ENCODE measurements at regions not wholly inside any gene's neighbourhood (a gene's known extent, or its start where the extent isn't known, plus 50 kb on each side); places are given as distances from the start of the nearest gene placed in this dataset.
"Not testable (repeated sequence)": the region's sequence is repeated elsewhere in the genome, so short reads cannot be mapped to it uniquely, and the experiment has no call there.

DNA sequence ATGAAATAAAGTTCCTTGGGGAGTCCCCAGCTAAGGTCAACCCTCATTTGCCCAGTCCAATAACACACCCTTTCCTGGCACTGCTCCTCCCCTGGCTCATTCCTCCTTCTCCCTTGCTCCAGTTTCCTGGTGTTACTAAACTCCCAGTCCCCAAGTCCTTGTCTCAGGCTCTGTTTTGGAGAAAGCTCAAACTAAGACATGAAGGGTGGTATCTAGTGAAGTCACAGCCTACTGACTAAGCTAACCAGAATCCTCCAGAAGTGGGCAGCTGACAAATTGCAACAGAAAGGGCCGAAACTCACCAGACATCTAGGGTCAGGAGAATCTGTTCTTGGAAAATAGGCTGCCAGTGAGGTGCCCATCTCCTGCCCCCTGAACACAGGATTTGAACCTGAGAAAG is 118.7 kb upstream of the NEK6 start:
- no peaks in the 10 kb centered on the region for H3K4me1 ChIP-seq (ENCODE audit: control insufficient read depth in 1 of 2, insufficient read depth in 1 of 2, low read depth in 1 of 2, low read length in 1 of 2)
- H3K4me3 ChIP-seq (ENCODE audit: low read depth in 1 of 2, low read length in 1 of 2) = no peak overlapping the region
- H3K36me3 ChIP-seq = no peaks in the 10 kb centered on the region
- no peaks in the 10 kb centered on the region for H3K9me3 ChIP-seq
- TF ChIP-seq, protein P1, sequence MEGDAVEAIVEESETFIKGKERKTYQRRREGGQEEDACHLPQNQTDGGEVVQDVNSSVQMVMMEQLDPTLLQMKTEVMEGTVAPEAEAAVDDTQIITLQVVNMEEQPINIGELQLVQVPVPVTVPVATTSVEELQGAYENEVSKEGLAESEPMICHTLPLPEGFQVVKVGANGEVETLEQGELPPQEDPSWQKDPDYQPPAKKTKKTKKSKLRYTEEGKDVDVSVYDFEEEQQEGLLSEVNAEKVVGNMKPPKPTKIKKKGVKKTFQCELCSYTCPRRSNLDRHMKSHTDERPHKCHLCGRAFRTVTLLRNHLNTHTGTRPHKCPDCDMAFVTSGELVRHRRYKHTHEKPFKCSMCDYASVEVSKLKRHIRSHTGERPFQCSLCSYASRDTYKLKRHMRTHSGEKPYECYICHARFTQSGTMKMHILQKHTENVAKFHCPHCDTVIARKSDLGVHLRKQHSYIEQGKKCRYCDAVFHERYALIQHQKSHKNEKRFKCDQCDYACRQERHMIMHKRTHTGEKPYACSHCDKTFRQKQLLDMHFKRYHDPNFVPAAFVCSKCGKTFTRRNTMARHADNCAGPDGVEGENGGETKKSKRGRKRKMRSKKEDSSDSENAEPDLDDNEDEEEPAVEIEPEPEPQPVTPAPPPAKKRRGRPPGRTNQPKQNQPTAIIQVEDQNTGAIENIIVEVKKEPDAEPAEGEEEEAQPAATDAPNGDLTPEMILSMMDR (IDR thresholded peaks at IDR 0.05) = no peak
- no peak overlapping the region for H3K27ac ChIP-seq
- peaks cover 5% of the 10 kb centered on the region for H3K27me3 ChIP-seq

- H3K27me3 ChIP-seq = peaks cover 5% of the 10 kb centered on the region
- H3K4me1 ChIP-seq (ENCODE audit: control insufficient read depth in 1 of 2, insufficient read depth in 1 of 2, low read depth in 1 of 2, low read length in 1 of 2) = peaks cover 0 to 2% of the 10 kb centered on the region in 2 experiments
- TF ChIP-seq, protein P1 (IDR thresholded peaks at IDR 0.05) = no peak
- H3K4me3 ChIP-seq (ENCODE audit: low read depth in 1 of 2, low read length in 1 of 2) = no peak overlapping the region
- H3K36me3 ChIP-seq = no peaks in the 10 kb centered on the region
- H3K27ac ChIP-seq = no peak overlapping the region
- no peaks in the 10 kb centered on the region for H3K9me3 ChIP-seq
Measured at GRCh38 chr9:124140941-124141568, 116.7 kb upstream of the NEK6 start.

DNA sequence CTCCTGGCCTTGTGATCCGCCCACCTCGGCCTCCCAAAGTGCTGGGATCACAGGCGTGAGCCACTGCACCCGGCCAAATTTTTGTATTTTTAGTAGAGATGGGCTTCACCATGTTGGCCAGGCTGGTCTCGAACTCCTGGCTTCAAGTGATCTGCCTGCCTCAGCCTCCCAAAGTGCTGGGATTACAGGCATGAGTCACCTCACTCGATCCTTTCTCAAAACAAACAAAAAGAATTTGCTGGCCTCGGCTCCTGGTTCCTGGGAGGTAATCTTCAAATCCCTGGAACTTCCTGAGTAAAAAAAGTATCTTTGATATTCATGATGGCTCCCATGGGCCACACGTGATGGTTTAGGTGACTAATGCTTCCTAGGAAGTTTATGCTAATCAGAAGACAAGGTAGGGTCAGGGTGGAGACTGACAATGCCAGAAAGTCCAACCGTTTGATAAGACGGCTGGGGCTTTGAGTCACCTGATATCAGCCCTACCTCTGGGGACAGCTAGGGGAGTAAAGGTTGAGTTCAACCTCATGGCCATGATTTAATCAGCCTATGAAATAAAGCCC is 113.1 kb upstream of the NEK6 start:
- not testable (repeated sequence) for H3K9me3 ChIP-seq; H3K27ac ChIP-seq; H3K4me3 ChIP-seq (ENCODE audit: low read depth in 1 of 2, low read length in 1 of 2); H3K27me3 ChIP-seq; H3K36me3 ChIP-seq; H3K4me1 ChIP-seq (ENCODE audit: control insufficient read depth in 1 of 2, insufficient read depth in 1 of 2, low read depth in 1 of 2, low read length in 1 of 2)

DNA sequence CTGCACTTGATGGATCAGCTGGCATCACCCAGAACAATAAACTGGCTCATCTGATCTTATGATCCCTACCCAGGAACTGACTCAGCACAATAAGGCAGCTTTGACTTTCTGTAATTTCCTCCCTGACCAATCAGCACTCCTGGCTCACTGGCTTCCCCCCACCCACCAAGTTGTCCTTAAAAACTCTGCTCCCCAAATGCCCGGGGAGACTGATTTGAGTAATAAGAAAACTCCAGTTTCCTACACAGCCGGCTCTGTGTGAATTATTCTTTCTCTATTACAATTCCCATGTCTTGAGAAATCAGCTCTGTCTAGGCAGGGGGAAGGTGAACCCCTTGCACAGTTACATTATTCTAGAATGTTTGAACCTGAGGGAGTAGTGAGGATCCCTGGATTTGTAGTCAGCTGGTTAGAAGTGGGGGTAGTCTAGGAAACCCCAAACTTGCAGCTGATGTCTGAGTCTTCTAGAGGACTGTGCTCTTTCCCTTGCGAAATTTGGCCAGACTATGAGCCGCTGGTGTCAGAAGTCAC is 111.7 kb upstream of the NEK6 start:
- H3K9me3 ChIP-seq = no peaks in the 10 kb centered on the region
- H3K27ac ChIP-seq = no peak overlapping the region
- TF ChIP-seq, protein P1 (IDR thresholded peaks at IDR 0.05) = no peak
- peaks cover 22% of the 10 kb centered on the region for H3K27me3 ChIP-seq
- H3K4me1 ChIP-seq (ENCODE audit: control insufficient read depth in 1 of 2, insufficient read depth in 1 of 2, low read depth in 1 of 2, low read length in 1 of 2) = peaks cover 0 to 4% of the 10 kb centered on the region in 2 experiments
- H3K36me3 ChIP-seq = no peaks in the 10 kb centered on the region
- H3K4me3 ChIP-seq (ENCODE audit: low read depth in 1 of 2, low read length in 1 of 2) = no peak overlapping the region

GRCh38 chr9:124149992-124150391 is 107.8 kb upstream of the NEK6 start:
- no peak overlapping the region for H3K27ac ChIP-seq
- H3K27me3 ChIP-seq = peaks cover 52% of the 10 kb centered on the region
- H3K36me3 ChIP-seq = no peaks in the 10 kb centered on the region
- TF ChIP-seq, protein P1 (IDR thresholded peaks at IDR 0.05) = no peak
- H3K4me3 ChIP-seq (ENCODE audit: low read depth in 1 of 2, low read length in 1 of 2) = no peak overlapping the region
- peaks cover 0 to 4% of the 10 kb centered on the region in 2 experiments for H3K4me1 ChIP-seq (ENCODE audit: control insufficient read depth in 1 of 2, insufficient read depth in 1 of 2, low read depth in 1 of 2, low read length in 1 of 2)
- no peaks in the 10 kb centered on the region for H3K9me3 ChIP-seq

- Histone ChIP-seq H3K27me3 (peaks cover 43% of the 10 kb centered on the region), H3K4me3 (ENCODE audit: low read depth in 1 of 2, low read length in 1 of 2) (no peak overlapping the region), H3K27ac (no peak overlapping the region), H3K9me3 (no peaks in the 10 kb centered on the region), H3K36me3 (no peaks in the 10 kb centered on the region), H3K4me1 (ENCODE audit: control insufficient read depth in 1 of 2, insufficient read depth in 1 of 2, low read depth in 1 of 2, low read length in 1 of 2) (peaks cover 0 to 4% of the 10 kb centered on the region in 2 experiments)
- TF ChIP-seq, protein P1 (IDR thresholded peaks at IDR 0.05) = no peak
Measured at GRCh38 chr9:124163760-124164255, 93.9 kb upstream of the NEK6 start.

Data from neutrophil (primary cell).